ENCODE measurements at regions not wholly inside any gene's neighbourhood (a gene's known extent, or its start where the extent isn't known, plus 50 kb on each side); places are given as distances from the start of the nearest gene placed in this dataset.

GRCh38 chr5:124080256-124080655, 568.3 kb downstream of the CSNK1G3 start:
- Histone ChIP-seq H3K4me1 (replicated peaks in 1 of 4; ENCODE audit: control insufficient read depth in 3 of 4, insufficient read depth in 4 of 4, low read length in 3 of 4) (no peaks in the 10 kb centered on the region), H3K23ac (ENCODE audit: insufficient read length) (no peak overlapping the region), H2BK120ac (replicated peaks; ENCODE audit: low read depth, low read length) (no peak overlapping the region), H3K9ac (replicated peaks in 1 of 4; ENCODE audit: extremely low read depth in 1 of 4, low read depth in 3 of 4, low read length in 3 of 4) (no peak overlapping the region), H4K20me1 (replicated peaks in 1 of 2; ENCODE audit: control insufficient read depth in 1 of 2, insufficient read depth in 2 of 2, low read length in 2 of 2) (no peaks in the 10 kb centered on the region), H4K8ac (ENCODE audit: extremely low read depth, insufficient read depth, low read length) (no peak overlapping the region), H3K4me2 (ENCODE audit: insufficient read depth in 1 of 2, low read depth in 2 of 2, low read length in 2 of 2) (no peak overlapping the region), H2BK15ac (ENCODE audit: low read length) (no peak overlapping the region), H4K5ac (ENCODE audit: insufficient read length, low read depth, low read length) (no peak overlapping the region), H3K79me2 (ENCODE audit: control insufficient read depth in 1 of 2, insufficient read depth in 2 of 2, low read length in 2 of 2) (no peaks in the 10 kb centered on the region), H3K79me1 (ENCODE audit: low read depth, low read length) (no peaks in the 10 kb centered on the region), H3K4me3 (ENCODE audit: extremely low read depth in 1 of 4, insufficient read depth in 2 of 4, low read depth in 3 of 4, low read length in 4 of 4) (no peak overlapping the region), H2BK20ac (ENCODE audit: low read length) (no peak overlapping the region), H3K18ac (ENCODE audit: extremely low read depth, low read length) (no peak overlapping the region), H3K9me3 (ENCODE audit: insufficient read depth in 2 of 2, low read depth in 1 of 2, low read length in 1 of 2) (no peaks in the 10 kb centered on the region), H2AK5ac (ENCODE audit: low read depth, low read length) (no peak overlapping the region), H3K23me2 (ENCODE audit: low read depth, low read length) (no peaks in the 10 kb centered on the region), H3K36me3 (ENCODE audit: control insufficient read depth in 2 of 4, insufficient read depth in 4 of 4, low read length in 3 of 4) (no peaks in the 10 kb centered on the region), H2BK5ac (ENCODE audit: low read depth, low read length) (no peak overlapping the region), H3K56ac (replicated peaks; ENCODE audit: insufficient read length, low read depth, low read length) (no peak overlapping the region), H2BK12ac (ENCODE audit: low read depth, low read length) (no peak overlapping the region), H2AFZ (ENCODE audit: low read length) (no peak overlapping the region), H3K27ac (ENCODE audit: low read depth, low read length) (no peak overlapping the region), H3K27me3 (replicated peaks in 1 of 4; ENCODE audit: control insufficient read depth in 3 of 4, extremely low read depth in 1 of 4, insufficient read depth in 3 of 4, low read length in 3 of 4) (no peaks in the 10 kb centered on the region), H4K91ac (replicated peaks; ENCODE audit: insufficient read length, low read length) (no peak overlapping the region), H3K14ac (ENCODE audit: insufficient read length) (no peak overlapping the region), H3K4ac (replicated peaks; ENCODE audit: insufficient read length, low read depth, low read length) (no peak overlapping the region)
- TF ChIP-seq POU5F1 (IDR thresholded peaks at IDR 0.05; ENCODE audit: low read depth, low read length) (no peak), MAFK (IDR thresholded peaks at IDR 0.05; ENCODE audit: low read depth, low read length) (no peak), CHD2 (IDR thresholded peaks at IDR 0.05; ENCODE audit: low read length) (no peak), PHF8 (conservative IDR thresholded peaks at IDR 0.05; ENCODE audit: low read depth, low read length) (no peak), BCL11A (IDR thresholded peaks at IDR 0.05; ENCODE audit: low read depth in 2 of 2, low read length in 2 of 2) (no peak), EP300 (IDR thresholded peaks at IDR 0.05; ENCODE audit: borderline replicate concordance in 1 of 2, low read depth in 2 of 2, low read length in 2 of 2) (no peak), RFX5 (IDR thresholded peaks at IDR 0.05; ENCODE audit: borderline replicate concordance, low read depth, low read length) (no peak), BACH1 (IDR thresholded peaks at IDR 0.05; ENCODE audit: low read length) (no peak), CTBP2 (IDR thresholded peaks at IDR 0.05; ENCODE audit: borderline replicate concordance, insufficient read depth, insufficient read length, low read length) (no peak)
- DNase-seq (ENCODE audit: low read depth in 1 of 2, low spot score in 2 of 2) (no peak), FAIRE-seq (no peak)
- ChIA-PET CTCF (ENCODE audit: partially characterized antibody) (no interaction called here), POLR2A (ENCODE audit: partially characterized antibody) (no interaction called here)

All from H1 (cell line).